DND-41 (cell line): ENCODE measurements at regions not wholly inside any gene's neighbourhood (a gene's known extent, or its start where the extent isn't known, plus 50 kb on each side); places are given as distances from the start of the nearest gene placed in this dataset.

Source experiments
- ATAC-seq: fragments of 200-7000 bp; cut with Tn5 transposase; 3 replicates; pipeline ENCODE4 v1.9.1; 2021; ENCODE audit warnings: low read depth; ENCODE audit not compliant: insufficient read depth
- DNase-seq: peaks from one replicate; pipeline ENCODE4 v3.0.0-alpha.2; 2020
- H2AFZ ChIP-seq: 2 replicates; pipeline ENCODE4 v1.6.0; 2012; ENCODE audit warnings: low read depth, low read length
- H3K27ac ChIP-seq: 2 replicates; pipeline ENCODE4 v1.5.1; 2012; ENCODE audit warnings: low read length, inconsistent platforms
- H3K27me3 ChIP-seq: fragments of 200-600 bp; sonication (generic); 2 replicates; pipeline ENCODE4 v1.6.0; 2012; ENCODE audit warnings: low read length, mild to moderate bottlenecking, inconsistent platforms; ENCODE audit not compliant: insufficient read depth, poor library complexity
- H3K36me3 ChIP-seq: 2 replicates; pipeline ENCODE4 v1.5.1; 2012; ENCODE audit warnings: low read length, inconsistent platforms; ENCODE audit not compliant: insufficient read depth
- H3K4me1 ChIP-seq: 2 replicates; pipeline ENCODE4 v1.5.1; 2012; ENCODE audit warnings: mild to moderate bottlenecking, low read length; ENCODE audit not compliant: insufficient read depth
- H3K4me2 ChIP-seq: 2 replicates; pipeline ENCODE4 v1.6.0; 2012; ENCODE audit warnings: mild to moderate bottlenecking, moderate library complexity, low read length, inconsistent platforms; ENCODE audit not compliant: insufficient read depth
- H3K4me3 ChIP-seq, 2 experiments: fragments of 200-600 bp in 1 of 2; shearing (Covaris generic) in 1 of 2; 2 replicates each; pipeline ENCODE4 v1.5.1; 2012 to 2016; ENCODE audit warnings: inconsistent platforms in 2 of 2, low read length in 2 of 2, mild to moderate bottlenecking in 2 of 2, low read depth in 1 of 2, moderate library complexity in 1 of 2
- H3K79me2 ChIP-seq: 2 replicates; pipeline ENCODE4 v1.6.0; 2012; ENCODE audit warnings: low read length, inconsistent platforms; ENCODE audit not compliant: insufficient read depth
- H3K9ac ChIP-seq: 2 replicates; pipeline ENCODE4 v1.6.0; 2012; ENCODE audit warnings: low read depth, mild to moderate bottlenecking, inconsistent platforms, low read length, moderate library complexity
- H3K9me3 ChIP-seq: 2 replicates; pipeline ENCODE4 v1.5.1; 2012; ENCODE audit warnings: low read length, moderate library complexity, mild to moderate bottlenecking, inconsistent platforms; ENCODE audit not compliant: insufficient read depth, severe bottlenecking
- H4K20me1 ChIP-seq: 2 replicates; pipeline ENCODE4 v1.6.0; 2012; ENCODE audit warnings: low read length; ENCODE audit not compliant: insufficient read depth
- EZH2 ChIP-seq: IDR thresholded peaks from 3 replicates; pipeline ENCODE4 v1.6.1; 2012; ENCODE audit warnings: borderline replicate concordance, low read depth, mild to moderate bottlenecking, moderate library complexity, low read length, inconsistent platforms; ENCODE audit not compliant: severe bottlenecking
- TF ChIP-seq, protein P1 (sequence below): IDR thresholded peaks from 2 replicates; pipeline ENCODE4 v1.5.1; 2012; ENCODE audit warnings: borderline replicate concordance, low read length, moderate library complexity, mild to moderate bottlenecking; ENCODE audit not compliant: poor library complexity, severe bottlenecking; ENCODE audit errors: extremely low read depth

DNA sequence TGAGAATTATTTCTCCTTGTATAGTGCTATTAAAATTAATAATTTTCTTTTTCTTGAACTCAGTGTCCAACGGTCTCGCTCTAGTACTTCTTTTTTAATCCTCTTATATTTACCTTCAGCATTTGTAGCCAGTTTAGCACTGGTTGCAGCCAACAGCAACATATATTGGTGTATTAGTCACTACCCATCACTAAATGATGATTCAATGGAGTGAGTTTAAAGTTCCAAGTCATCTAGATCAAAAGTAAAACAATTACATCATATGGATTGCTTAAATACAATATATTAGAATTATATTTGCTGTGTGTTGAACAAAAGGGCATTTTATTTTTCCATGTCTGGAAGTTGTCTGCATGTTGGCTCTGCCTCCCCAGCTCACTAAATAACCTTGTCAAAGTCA lies 591.8 kb downstream of the ADGRL2 start:
- no peak for DNase-seq
- ATAC-seq, result no peak
- no peak overlapping the region for H3K27ac ChIP-seq
- no peak overlapping the region for H3K4me2 ChIP-seq
- TF ChIP-seq, protein P1, sequence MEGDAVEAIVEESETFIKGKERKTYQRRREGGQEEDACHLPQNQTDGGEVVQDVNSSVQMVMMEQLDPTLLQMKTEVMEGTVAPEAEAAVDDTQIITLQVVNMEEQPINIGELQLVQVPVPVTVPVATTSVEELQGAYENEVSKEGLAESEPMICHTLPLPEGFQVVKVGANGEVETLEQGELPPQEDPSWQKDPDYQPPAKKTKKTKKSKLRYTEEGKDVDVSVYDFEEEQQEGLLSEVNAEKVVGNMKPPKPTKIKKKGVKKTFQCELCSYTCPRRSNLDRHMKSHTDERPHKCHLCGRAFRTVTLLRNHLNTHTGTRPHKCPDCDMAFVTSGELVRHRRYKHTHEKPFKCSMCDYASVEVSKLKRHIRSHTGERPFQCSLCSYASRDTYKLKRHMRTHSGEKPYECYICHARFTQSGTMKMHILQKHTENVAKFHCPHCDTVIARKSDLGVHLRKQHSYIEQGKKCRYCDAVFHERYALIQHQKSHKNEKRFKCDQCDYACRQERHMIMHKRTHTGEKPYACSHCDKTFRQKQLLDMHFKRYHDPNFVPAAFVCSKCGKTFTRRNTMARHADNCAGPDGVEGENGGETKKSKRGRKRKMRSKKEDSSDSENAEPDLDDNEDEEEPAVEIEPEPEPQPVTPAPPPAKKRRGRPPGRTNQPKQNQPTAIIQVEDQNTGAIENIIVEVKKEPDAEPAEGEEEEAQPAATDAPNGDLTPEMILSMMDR, result no peak
- no peak for TF ChIP-seq EZH2
- H3K4me3 ChIP-seq, result no peak overlapping the region
- H3K9me3 ChIP-seq, result no peaks in the 10 kb centered on the region
- H2AFZ ChIP-seq, result no peak overlapping the region
- no peak overlapping the region for H3K9ac ChIP-seq
- no peaks in the 10 kb centered on the region for H4K20me1 ChIP-seq
- H3K79me2 ChIP-seq, result no peaks in the 10 kb centered on the region
- no peaks in the 10 kb centered on the region for H3K36me3 ChIP-seq
- no peaks in the 10 kb centered on the region for H3K27me3 ChIP-seq
- H3K4me1 ChIP-seq, result no peaks in the 10 kb centered on the region

DNA sequence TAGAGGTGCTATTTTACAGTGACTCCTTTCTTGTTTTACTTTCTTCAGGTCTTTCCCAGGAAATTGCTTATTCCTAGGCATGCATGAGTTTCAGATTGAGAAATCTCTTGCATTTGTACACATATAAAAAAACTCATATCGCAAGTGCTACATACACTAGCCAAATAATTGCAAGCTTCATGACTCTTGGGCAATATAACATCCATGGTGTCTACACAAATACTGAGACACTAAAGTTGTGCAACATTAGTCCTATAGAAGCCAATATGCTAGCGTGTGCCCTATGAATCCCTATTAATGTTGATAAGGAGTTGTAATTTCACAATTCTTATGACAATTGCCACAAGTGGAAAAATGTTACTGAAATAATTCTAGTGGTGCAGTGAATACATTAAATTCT lies 591.0 kb downstream of the ADGRL2 start:
- Histone ChIP-seq H3K4me2 (no peak overlapping the region), H3K9me3 (no peaks in the 10 kb centered on the region), H2AFZ (no peak overlapping the region), H3K9ac (no peak overlapping the region), H3K27me3 (no peaks in the 10 kb centered on the region), H3K36me3 (no peaks in the 10 kb centered on the region), H3K4me1 (no peaks in the 10 kb centered on the region), H4K20me1 (no peaks in the 10 kb centered on the region), H3K4me3 (no peak overlapping the region), H3K27ac (no peak overlapping the region), H3K79me2 (no peaks in the 10 kb centered on the region)
- DNase-seq, result no peak
- ATAC-seq, result no peak
- no peak for TF ChIP-seq EZH2
- TF ChIP-seq, protein P1, result no peak

DNA sequence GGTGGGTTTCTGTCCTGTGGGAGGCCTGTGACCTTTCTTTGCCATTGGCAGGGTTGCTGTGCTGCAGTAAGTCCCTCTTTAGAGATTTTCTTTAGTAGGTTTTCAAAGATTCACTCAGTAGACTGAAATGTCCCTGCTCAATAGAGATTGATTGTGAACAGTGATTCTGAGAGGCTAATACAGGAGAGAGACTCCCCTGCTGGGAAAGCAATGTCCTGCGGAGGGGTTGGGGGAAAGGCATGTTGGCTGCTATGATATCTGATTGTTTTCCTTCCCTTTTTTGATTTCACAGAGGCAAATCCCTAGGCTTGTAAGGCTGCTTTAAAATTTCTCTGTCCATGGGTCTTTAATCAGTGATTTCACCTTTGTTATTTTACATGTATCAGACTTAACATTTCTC lies 589.9 kb downstream of the ADGRL2 start:
- Histone ChIP-seq H3K4me1 (no peaks in the 10 kb centered on the region), H2AFZ (no peak overlapping the region), H3K36me3 (no peaks in the 10 kb centered on the region), H3K27me3 (no peaks in the 10 kb centered on the region), H3K9me3 (no peaks in the 10 kb centered on the region), H3K27ac (no peak overlapping the region), H3K4me3 (no peak overlapping the region), H3K79me2 (no peaks in the 10 kb centered on the region), H3K4me2 (no peak overlapping the region), H4K20me1 (no peaks in the 10 kb centered on the region), H3K9ac (no peak overlapping the region)
- TF ChIP-seq EZH2, result no peak
- TF ChIP-seq, protein P1, result no peak
- DNase-seq, result no peak
- no peak for ATAC-seq

DNA sequence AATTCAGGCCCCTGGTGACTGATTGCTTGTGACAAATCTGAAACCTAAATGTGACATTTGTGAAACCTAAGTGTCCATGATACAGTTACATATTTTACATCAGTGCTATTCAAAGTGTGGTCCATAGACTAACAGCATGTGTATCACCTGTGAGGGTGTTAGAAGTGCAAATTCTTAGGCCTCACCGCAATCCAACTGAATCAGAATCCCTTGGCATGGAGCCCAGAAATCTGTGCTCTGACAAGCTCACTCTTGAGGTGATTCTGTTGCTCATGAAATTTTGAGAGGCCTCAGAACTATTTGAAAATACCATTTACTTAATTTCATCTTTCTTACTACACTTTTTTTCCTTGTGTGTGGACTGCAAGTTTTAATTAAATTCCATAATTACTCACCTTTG lies 587.9 kb downstream of the ADGRL2 start:
- no peak overlapping the region for H2AFZ ChIP-seq
- DNase-seq (no peak), ATAC-seq (no peak)

More for the DNA sequence above, 587.9 kb downstream of the ADGRL2 start:
- Histone ChIP-seq H3K9ac (no peak overlapping the region), H3K4me2 (no peak overlapping the region), H3K79me2 (no peaks in the 10 kb centered on the region), H3K27ac (no peak overlapping the region), H3K36me3 (no peaks in the 10 kb centered on the region), H4K20me1 (no peaks in the 10 kb centered on the region), H3K9me3 (no peaks in the 10 kb centered on the region), H3K4me3 (no peak overlapping the region), H3K27me3 (no peaks in the 10 kb centered on the region), H3K4me1 (no peaks in the 10 kb centered on the region)
- TF ChIP-seq, protein P1, result no peak
- no peak for TF ChIP-seq EZH2
